GM19372 (cell line): ENCODE measurements at regions not wholly inside any gene's neighbourhood (a gene's known extent, or its start where the extent isn't known, plus 50 kb on each side); places are given as distances from the start of the nearest gene placed in this dataset.
A peak's percentile ranks its signal among the peaks of the same experiment; 100 is the strongest.

Experiments used
- ATAC-seq: cut with Tn5 transposase; IDR thresholded peaks from one replicate; pipeline ENCODE4 v1.9.1; 2021; ENCODE audit warnings: mild to moderate bottlenecking, low read depth, moderate library complexity; ENCODE audit not compliant: unreplicated experiment

- ATAC-seq = no peak
Measured at GRCh38 chr12:103093499-103094106, 136.1 kb downstream of the ASCL1 start.

- no peak for ATAC-seq
Measured at GRCh38 chr12:103097496-103097895, 140.0 kb downstream of the ASCL1 start.

- no peak for ATAC-seq
Measured at GRCh38 chr12:103100257-103100831, 142.9 kb downstream of the ASCL1 start.

GRCh38 chr12:103102225-103102744, 144.8 kb downstream of the ASCL1 start:
- ATAC-seq = peak; percentile 78

GRCh38 chr12:103105971-103106597, 148.6 kb downstream of the ASCL1 start:
- peak; percentile 45 for ATAC-seq

GRCh38 chr12:103109861-103110260, 152.4 kb downstream of the ASCL1 start:
- ATAC-seq = no peak

- peak; percentile 97 for ATAC-seq
Measured at GRCh38 chr12:103114296-103115055, 157.0 kb downstream of the ASCL1 start.

GRCh38 chr12:103128862-103129501, 171.5 kb downstream of the ASCL1 start:
- no peak for ATAC-seq

- ATAC-seq = no peak
Measured at GRCh38 chr12:103130564-103130963, 173.1 kb downstream of the ASCL1 start.

- no peak for ATAC-seq
Measured at GRCh38 chr12:103138538-103138937, 181.1 kb downstream of the ASCL1 start.

- ATAC-seq = no peak
Measured at GRCh38 chr12:103139876-103140275, 182.4 kb downstream of the ASCL1 start.

- no peak for ATAC-seq
Measured at GRCh38 chr12:103140286-103140685, 182.8 kb downstream of the ASCL1 start.

- ATAC-seq = no peak
Measured at GRCh38 chr12:103144278-103144677, 186.8 kb downstream of the ASCL1 start.

GRCh38 chr12:103160622-103161021, 203.1 kb downstream of the ASCL1 start:
- no peak for ATAC-seq

- no peak for ATAC-seq
Measured at GRCh38 chr12:103161582-103162362, 204.3 kb downstream of the ASCL1 start.

- ATAC-seq = no peak
Measured at GRCh38 chr12:103166949-103167348, 209.5 kb downstream of the ASCL1 start.

GRCh38 chr12:103172447-103173112, 215.1 kb downstream of the ASCL1 start:
- ATAC-seq = no peak

GRCh38 chr12:103175625-103176024, 218.2 kb downstream of the ASCL1 start:
- no peak for ATAC-seq

- ATAC-seq = no peak
Measured at GRCh38 chr12:103177639-103178255, 220.3 kb downstream of the ASCL1 start.
